IMR-90 (cell line): ENCODE measurements at regions not wholly inside any gene's neighbourhood (a gene's known extent, or its start where the extent isn't known, plus 50 kb on each side); places are given as distances from the start of the nearest gene placed in this dataset.

Experiments used
- CEBPB ChIP-seq: IDR thresholded peaks from 2 replicates; pipeline ENCODE4 v1.6.1; 2012; ENCODE audit warnings: low read depth, low read length, improper control_type of control experiment
- CTCF ChIP-seq: conservative IDR thresholded peaks from 2 replicates; pipeline ENCODE4 v1.5.1; 2012; ENCODE audit warnings: mild to moderate bottlenecking, low read depth, low read length, improper control_type of control experiment
- FOS ChIP-seq: fragments of 150-350 bp; IDR thresholded peaks from 2 replicates; pipeline ENCODE4 v1.6.1; 2016; ENCODE audit warnings: low read depth, low read length
- MAFK ChIP-seq: IDR thresholded peaks from 2 replicates; pipeline ENCODE4 v1.6.1; 2012; ENCODE audit warnings: low read depth, low read length, improper control_type of control experiment
- MAZ ChIP-seq: IDR thresholded peaks from 2 replicates; pipeline ENCODE4 v1.6.1; 2012; ENCODE audit warnings: low read depth, mild to moderate bottlenecking, low read length, improper control_type of control experiment, moderate library complexity, borderline replicate concordance
- MXI1 ChIP-seq: IDR thresholded peaks from 2 replicates; pipeline ENCODE4 v1.6.1; 2012; ENCODE audit warnings: low read depth, mild to moderate bottlenecking, low read length, moderate library complexity, borderline replicate concordance
- NFE2L2 ChIP-seq: fragments of 150-350 bp; IDR thresholded peaks from 2 replicates; pipeline ENCODE4 v1.6.1; 2016; ENCODE audit warnings: low read depth, mild to moderate bottlenecking, low read length
- POLR2A ChIP-seq: IDR thresholded peaks from 2 replicates; pipeline ENCODE4 v1.6.1; 2012; ENCODE audit warnings: mild to moderate bottlenecking, low read depth, low read length
- RAD21 ChIP-seq: IDR thresholded peaks from 2 replicates; pipeline ENCODE4 v1.6.1; 2012; ENCODE audit warnings: low read length, improper control_type of control experiment
- RCOR1 ChIP-seq: IDR thresholded peaks from 2 replicates; pipeline ENCODE4 v1.6.1; 2012; ENCODE audit warnings: mild to moderate bottlenecking, low read length, improper control_type of control experiment; ENCODE audit not compliant: insufficient replicate concordance
- SMC3 ChIP-seq: fragments of 150-350 bp; IDR thresholded peaks from 2 replicates; pipeline ENCODE4 v1.6.1; 2016; ENCODE audit warnings: low read depth, mild to moderate bottlenecking, antibody characterized with exemption, low read length, moderate library complexity
- USF2 ChIP-seq: fragments of 150-350 bp; IDR thresholded peaks from 2 replicates; pipeline ENCODE4 v1.6.1; 2017; ENCODE audit warnings: mild to moderate bottlenecking, antibody characterized with exemption, low read length, low read depth
- TF ChIP-seq, protein P1 (sequence below): fragments of 150-350 bp; IDR thresholded peaks from 2 replicates; pipeline ENCODE4 v1.6.1; 2016; ENCODE audit warnings: low read depth, mild to moderate bottlenecking, low read length, moderate library complexity, borderline replicate concordance

DNA sequence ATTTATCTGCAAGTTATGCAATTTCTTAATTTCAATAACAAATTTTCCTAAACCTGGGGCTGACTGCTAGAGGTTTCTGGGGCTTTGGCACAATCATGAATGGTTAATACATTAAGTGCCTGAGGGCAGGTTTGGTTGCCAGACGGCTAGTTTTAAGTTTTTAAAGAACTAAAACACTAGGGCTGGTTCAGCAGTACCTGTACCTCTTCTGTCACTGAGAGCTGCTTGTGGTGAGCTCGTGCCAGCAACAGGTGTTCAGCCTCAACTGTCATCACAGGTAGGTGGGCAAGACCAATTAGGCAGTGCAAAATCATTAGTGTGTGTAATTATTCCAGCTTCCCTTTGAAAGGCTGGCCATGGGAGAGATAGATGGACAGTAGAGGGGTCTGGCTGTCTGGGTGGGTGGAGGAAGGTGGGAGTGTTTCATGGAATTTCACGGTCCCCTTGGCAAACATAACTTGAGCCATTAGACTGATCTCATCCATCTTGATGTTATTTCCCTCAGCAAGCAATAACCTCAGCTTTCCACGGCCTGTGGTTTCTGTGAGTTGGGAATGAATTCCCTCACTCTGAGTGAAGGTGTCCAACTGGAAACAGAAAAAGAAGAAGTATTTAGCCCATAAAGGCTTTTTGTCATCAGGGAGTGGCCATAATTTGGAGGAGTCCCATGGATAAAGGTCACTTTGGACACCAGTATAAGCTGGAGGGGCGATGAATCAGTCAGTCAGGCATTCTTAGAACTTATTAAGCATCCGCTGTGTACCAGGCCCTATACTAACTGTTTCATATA lies 114.8 kb downstream of the SNX19 start:
- TF ChIP-seq MXI1 (no peak), CTCF (no peak), MAZ (no peak), RAD21 (no peak), POLR2A (no peak), MAFK (no peak), FOS (no peak), RCOR1 (no peak), CEBPB (no peak), NFE2L2 (no peak), SMC3 (no peak), USF2 (no peak)
- TF ChIP-seq, protein P1, sequence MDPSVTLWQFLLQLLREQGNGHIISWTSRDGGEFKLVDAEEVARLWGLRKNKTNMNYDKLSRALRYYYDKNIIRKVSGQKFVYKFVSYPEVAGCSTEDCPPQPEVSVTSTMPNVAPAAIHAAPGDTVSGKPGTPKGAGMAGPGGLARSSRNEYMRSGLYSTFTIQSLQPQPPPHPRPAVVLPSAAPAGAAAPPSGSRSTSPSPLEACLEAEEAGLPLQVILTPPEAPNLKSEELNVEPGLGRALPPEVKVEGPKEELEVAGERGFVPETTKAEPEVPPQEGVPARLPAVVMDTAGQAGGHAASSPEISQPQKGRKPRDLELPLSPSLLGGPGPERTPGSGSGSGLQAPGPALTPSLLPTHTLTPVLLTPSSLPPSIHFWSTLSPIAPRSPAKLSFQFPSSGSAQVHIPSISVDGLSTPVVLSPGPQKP, result no peak
